ENCODE measurements at regions not wholly inside any gene's neighbourhood (a gene's known extent, or its start where the extent isn't known, plus 50 kb on each side); places are given as distances from the start of the nearest gene placed in this dataset.

DNA sequence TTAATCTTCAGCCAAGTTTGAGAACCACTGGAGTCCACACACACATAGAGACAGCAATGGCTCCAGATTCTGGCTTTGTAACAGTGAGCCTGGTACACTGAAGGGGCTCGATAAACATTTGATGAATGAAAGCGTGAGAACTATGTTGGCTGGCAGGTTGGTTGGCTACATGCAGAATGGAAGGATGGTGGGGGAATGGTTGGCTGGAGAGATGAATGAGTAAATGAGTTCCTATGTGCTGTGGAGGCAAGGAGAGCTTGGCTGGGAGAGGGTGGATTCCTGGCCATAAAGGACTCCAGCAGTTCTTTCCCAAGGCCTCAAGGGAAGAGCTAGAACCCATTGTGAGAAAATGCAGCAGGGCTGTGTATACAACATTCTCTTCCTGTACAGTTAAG, 168.0 kb upstream of the NECTIN1 start:
- TF ChIP-seq, protein P1, sequence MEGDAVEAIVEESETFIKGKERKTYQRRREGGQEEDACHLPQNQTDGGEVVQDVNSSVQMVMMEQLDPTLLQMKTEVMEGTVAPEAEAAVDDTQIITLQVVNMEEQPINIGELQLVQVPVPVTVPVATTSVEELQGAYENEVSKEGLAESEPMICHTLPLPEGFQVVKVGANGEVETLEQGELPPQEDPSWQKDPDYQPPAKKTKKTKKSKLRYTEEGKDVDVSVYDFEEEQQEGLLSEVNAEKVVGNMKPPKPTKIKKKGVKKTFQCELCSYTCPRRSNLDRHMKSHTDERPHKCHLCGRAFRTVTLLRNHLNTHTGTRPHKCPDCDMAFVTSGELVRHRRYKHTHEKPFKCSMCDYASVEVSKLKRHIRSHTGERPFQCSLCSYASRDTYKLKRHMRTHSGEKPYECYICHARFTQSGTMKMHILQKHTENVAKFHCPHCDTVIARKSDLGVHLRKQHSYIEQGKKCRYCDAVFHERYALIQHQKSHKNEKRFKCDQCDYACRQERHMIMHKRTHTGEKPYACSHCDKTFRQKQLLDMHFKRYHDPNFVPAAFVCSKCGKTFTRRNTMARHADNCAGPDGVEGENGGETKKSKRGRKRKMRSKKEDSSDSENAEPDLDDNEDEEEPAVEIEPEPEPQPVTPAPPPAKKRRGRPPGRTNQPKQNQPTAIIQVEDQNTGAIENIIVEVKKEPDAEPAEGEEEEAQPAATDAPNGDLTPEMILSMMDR (IDR thresholded peaks at IDR 0.05; ENCODE audit: low read length) = no peak
- no peak for TF ChIP-seq EZH2 (IDR thresholded peaks at IDR 0.05; ENCODE audit: borderline replicate concordance, low read length)

All from OCI-LY1 (cell line).